AG08395 (cell line): ENCODE measurements at regions not wholly inside any gene's neighbourhood (a gene's known extent, or its start where the extent isn't known, plus 50 kb on each side); places are given as distances from the start of the nearest gene placed in this dataset.

Source experiments
- DNase-seq: peaks from one replicate; pipeline ENCODE4 v3.0.0; 2012; ENCODE audit warnings: mixed read lengths, low spot score

- DNase-seq = peak; percentile 7
These were observed 55.0 kb downstream of the TMEM30B start for GRCh38 chr14:61226015-61226654.

GRCh38 chr14:61225344-61225743 is 55.8 kb downstream of the TMEM30B start:
- peak; percentile 6 for DNase-seq

DNA sequence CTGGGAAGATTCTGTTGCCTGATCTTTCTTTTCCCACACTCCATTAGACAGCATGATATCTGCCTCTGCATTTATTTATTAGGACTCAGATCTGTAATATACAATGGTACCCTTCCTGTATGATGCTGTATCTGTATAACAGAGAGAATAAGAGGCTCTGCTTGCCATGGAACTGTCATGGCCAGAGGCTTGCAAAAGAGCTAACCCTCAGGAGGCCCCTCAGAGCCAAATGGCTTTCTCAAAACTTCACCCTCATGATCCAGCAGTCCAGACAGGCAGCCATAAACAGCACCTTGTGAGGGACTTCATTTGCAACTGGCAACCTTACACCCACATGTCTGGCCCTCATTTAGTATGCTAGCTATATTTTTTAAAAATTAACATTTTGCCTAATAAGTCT is 57.6 kb downstream of the TMEM30B start:
- DNase-seq = no peak

GRCh38 chr14:61222388-61222787 is 58.8 kb downstream of the TMEM30B start:
- DNase-seq = no peak

DNA sequence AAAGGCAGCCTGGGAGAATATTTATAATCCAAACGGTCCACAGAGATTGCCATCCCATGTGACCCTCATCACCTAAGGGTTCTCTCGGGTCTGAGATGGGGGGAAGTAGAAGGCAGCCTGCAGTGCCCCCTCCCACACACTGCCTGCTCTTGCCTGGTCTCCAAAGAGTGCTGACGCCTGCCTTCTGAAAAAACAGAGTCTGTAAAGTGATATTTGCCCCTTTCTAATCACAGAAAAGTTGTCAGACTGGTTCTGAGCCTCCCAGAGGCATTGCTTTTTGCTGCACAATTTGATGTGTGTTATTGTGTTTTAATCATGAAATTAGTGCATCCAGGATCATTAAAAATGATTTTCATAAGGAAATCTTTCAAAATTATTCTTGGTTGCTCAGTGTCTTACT is 59.2 kb downstream of the TMEM30B start:
- no peak for DNase-seq

- DNase-seq = peak; percentile 10
These were observed 61.5 kb downstream of the TMEM30B start for GRCh38 chr14:61219673-61220072.

- no peak for DNase-seq
These were observed 61.9 kb downstream of the TMEM30B start for GRCh38 chr14:61219256-61219655.

DNA sequence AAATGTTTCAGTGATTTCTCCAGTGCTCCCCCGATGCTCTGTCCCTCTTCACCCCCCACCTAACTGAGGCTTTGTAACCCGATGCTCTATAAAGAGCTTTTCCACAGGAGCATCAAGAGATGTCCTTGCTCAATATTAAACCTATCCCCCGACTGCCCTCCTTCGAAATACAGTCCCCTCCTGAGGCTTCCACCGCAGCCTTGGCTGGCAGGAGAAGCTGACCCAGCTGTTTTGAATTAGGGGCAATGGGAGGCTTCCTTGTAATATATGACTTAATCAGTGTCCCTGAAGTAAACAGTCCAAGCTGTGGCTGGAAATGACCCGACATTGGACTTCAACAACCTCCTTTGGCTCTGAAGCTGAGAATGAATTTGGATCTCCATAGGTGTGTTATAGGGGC is 62.4 kb downstream of the TMEM30B start:
- DNase-seq = peak; percentile 31

GRCh38 chr14:61218157-61218556 is 63.0 kb downstream of the TMEM30B start:
- DNase-seq = no peak

DNA sequence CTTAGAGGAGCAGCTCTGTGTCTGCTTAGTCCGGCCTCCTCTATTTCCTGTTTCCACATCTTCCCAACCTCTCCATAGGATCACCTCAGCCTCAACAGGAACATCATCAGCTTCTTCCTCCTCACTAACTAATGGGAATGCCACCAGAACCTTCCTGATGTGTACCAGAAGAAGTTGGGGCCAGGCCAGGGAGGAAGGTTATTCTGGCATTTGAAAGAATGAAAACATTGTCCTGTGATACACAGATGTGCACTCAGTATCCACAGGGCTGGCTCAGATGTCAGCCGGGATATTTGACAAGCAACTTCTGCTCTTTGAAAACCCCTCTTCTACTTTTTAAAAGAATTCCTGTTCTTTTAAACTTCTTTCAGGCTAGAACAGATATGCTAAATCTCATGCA is 63.6 kb downstream of the TMEM30B start:
- no peak for DNase-seq

- DNase-seq = no peak
These were observed 65.7 kb downstream of the TMEM30B start for GRCh38 chr14:61215222-61216020.

GRCh38 chr14:61213920-61214319 is 67.2 kb downstream of the TMEM30B start:
- no peak for DNase-seq

GRCh38 chr14:61213191-61213621 is 67.9 kb downstream of the TMEM30B start:
- peak; percentile 79 for DNase-seq

GRCh38 chr14:61212546-61212945 is 68.6 kb downstream of the TMEM30B start:
- no peak for DNase-seq

GRCh38 chr14:61211476-61212255 is 69.5 kb downstream of the TMEM30B start:
- no peak for DNase-seq

- DNase-seq = no peak
These were observed 77.9 kb downstream of the TMEM30B start for GRCh38 chr14:61203081-61203753.

- DNase-seq = no peak
These were observed 79.0 kb downstream of the TMEM30B start for GRCh38 chr14:61202124-61202523.

DNA sequence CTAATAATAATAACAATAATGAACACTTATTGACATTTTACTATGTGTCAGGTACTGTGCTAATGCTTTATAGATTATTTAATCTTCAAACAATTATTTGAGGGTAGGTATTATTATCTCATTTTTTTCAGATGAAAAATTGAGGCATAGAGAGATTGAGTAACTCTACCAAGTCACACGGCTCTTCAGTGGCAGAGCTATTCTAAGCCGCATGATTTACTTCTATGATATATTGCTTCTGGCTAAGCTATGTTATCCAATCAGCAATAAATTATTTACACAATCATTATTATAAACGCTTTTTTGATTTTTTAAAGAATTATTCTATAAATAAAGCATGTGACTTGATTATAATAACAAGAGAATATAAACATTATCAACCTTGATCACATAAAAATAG is 80.0 kb downstream of the TMEM30B start:
- DNase-seq = no peak

DNA sequence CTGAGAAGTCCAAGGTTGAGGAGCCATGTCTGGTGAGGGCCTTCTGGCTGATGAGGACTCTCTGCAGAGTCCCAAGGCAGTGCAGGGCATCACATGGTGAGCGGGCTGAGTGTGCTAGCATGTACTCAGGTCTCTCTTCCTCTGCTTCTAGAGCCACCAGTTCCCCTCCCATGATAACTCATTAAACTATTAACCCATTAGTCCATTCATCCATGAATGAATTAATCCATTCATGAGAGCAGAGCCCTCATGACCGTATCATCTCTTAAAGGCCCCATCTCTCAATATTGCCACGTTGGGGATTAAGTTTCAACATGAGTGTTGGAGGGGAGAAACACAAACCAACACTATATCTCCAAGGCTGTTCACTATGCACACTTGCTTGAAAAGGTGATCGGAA is 83.7 kb downstream of the TMEM30B start:
- DNase-seq = no peak

- no peak for DNase-seq
These were observed 84.3 kb downstream of the TMEM30B start for GRCh38 chr14:61196792-61197191.

GRCh38 chr14:61196034-61196433 is 85.1 kb downstream of the TMEM30B start:
- no peak for DNase-seq

DNA sequence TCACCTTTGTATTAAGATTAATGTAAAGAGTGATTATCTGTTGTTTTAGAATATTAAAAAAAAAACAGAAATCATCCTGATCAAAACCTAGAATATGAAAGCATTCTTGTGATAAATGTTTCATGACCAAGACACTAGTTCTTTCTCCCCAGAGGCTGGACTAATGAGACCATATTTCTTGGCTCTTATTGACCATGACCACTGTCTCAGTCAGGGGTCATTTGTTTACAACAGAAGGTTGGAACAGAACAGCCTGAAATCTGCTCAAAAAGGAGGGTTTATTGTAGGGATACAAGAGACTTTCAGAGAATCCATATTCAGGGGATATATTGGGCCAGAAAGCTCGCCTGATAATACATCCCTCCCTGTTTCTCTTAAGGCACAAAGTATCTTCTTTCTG is 87.7 kb downstream of the TMEM30B start:
- no peak for DNase-seq
